AG04450 (cell line): ENCODE measurements at regions not wholly inside any gene's neighbourhood (a gene's known extent, or its start where the extent isn't known, plus 50 kb on each side); places are given as distances from the start of the nearest gene placed in this dataset.

Source experiments
- CTCF ChIA-PET: fragments of 300-600, 350-600 bp; formaldehyde crosslinking; extraction: SDS; loops from one replicate; lab custom pipeline; 2022; ENCODE audit warnings: antibody characterized with exemption, inconsistent platforms; lab: Charles Lee
- POLR2A ChIA-PET: fragments of 350-600 bp; formaldehyde crosslinking; extraction: SDS; loops from one replicate; lab custom pipeline; 2021; ENCODE audit warnings: antibody characterized with exemption, inconsistent platforms; lab: Yijun Ruan, JAX
- DNase-seq: peaks from one replicate; pipeline ENCODE4 v3.0.0-alpha.2; 2011; ENCODE audit warnings: low read depth, low spot score
- H3K27ac ChIP-seq: one replicate; pipeline ENCODE4 v1.5.1; 2012; ENCODE audit warnings: low read depth, low read length, control low read depth
- H3K27me3 ChIP-seq: one replicate; pipeline ENCODE4 v1.6.0; 2012; ENCODE audit warnings: low read length; ENCODE audit not compliant: control insufficient read depth, insufficient read depth
- H3K4me3 ChIP-seq: 2 replicates; pipeline ENCODE4 v1.5.1; 2011; ENCODE audit warnings: mild to moderate bottlenecking, low read depth, low read length, control low read depth
- H3K9me3 ChIP-seq: 2 replicates; pipeline ENCODE4 v1.5.1; 2012; ENCODE audit warnings: low read length; ENCODE audit not compliant: control insufficient read depth, insufficient read depth
- CTCF ChIP-seq: IDR thresholded peaks from 2 replicates; pipeline ENCODE4 v1.5.1; 2011; ENCODE audit warnings: low read depth, low read length, control low read depth, inconsistent platforms

- H3K27me3 ChIP-seq = no peaks in the 10 kb centered on the region
- H3K27ac ChIP-seq = no peak overlapping the region
- DNase-seq = no peak
- ChIA-PET CTCF (no interaction called here), POLR2A (no interaction called here)
- TF ChIP-seq CTCF = no peak
- H3K9me3 ChIP-seq = no peaks in the 10 kb centered on the region
- H3K4me3 ChIP-seq = no peak overlapping the region
Measured at GRCh38 chr2:220337611-220338440, 710.4 kb downstream of the SLC4A3 start.

GRCh38 chr2:220341014-220341413, 713.6 kb downstream of the SLC4A3 start:
- Histone ChIP-seq H3K4me3 (no peak overlapping the region), H3K27ac (no peak overlapping the region), H3K9me3 (no peaks in the 10 kb centered on the region), H3K27me3 (no peaks in the 10 kb centered on the region)
- no peak for DNase-seq
- CTCF ChIA-PET = no interaction called here
- POLR2A ChIA-PET = no interaction called here
- no peak for TF ChIP-seq CTCF

GRCh38 chr2:220346919-220347318, 719.5 kb downstream of the SLC4A3 start:
- POLR2A ChIA-PET = no interaction called here
- Histone ChIP-seq H3K27me3 (no peaks in the 10 kb centered on the region), H3K9me3 (no peaks in the 10 kb centered on the region), H3K4me3 (no peak overlapping the region), H3K27ac (no peak overlapping the region)
- DNase-seq = no peak
- CTCF ChIA-PET = no interaction called here
- no peak for TF ChIP-seq CTCF

- H3K4me3 ChIP-seq = no peak overlapping the region
- no peak for TF ChIP-seq CTCF
- POLR2A ChIA-PET = no interaction called here
- no peak overlapping the region for H3K27ac ChIP-seq
- DNase-seq = no peak
- CTCF ChIA-PET = no interaction called here
- no peaks in the 10 kb centered on the region for H3K27me3 ChIP-seq
- no peaks in the 10 kb centered on the region for H3K9me3 ChIP-seq
Measured at GRCh38 chr2:220347626-220348025, 720.2 kb downstream of the SLC4A3 start.

- CTCF ChIA-PET = no interaction called here
- H3K27ac ChIP-seq = no peak overlapping the region
- H3K27me3 ChIP-seq = no peaks in the 10 kb centered on the region
- no peaks in the 10 kb centered on the region for H3K9me3 ChIP-seq
- no peak for TF ChIP-seq CTCF
- DNase-seq = no peak
- no peak overlapping the region for H3K4me3 ChIP-seq
- POLR2A ChIA-PET = no interaction called here
Measured at GRCh38 chr2:220348206-220348605, 720.8 kb downstream of the SLC4A3 start.
